Esophagus (tissue), 2 donors: ENCODE measurements at regions not wholly inside any gene's neighbourhood (a gene's known extent, or its start where the extent isn't known, plus 50 kb on each side); places are given as distances from the start of the nearest gene placed in this dataset.

Experiments
- H3K27ac ChIP-seq, 2 donors: one replicate each; pipeline ENCODE4 v1.5.1; 2013; ENCODE audit warnings: low read depth in 2 of 2, mild to moderate bottlenecking in 2 of 2, inconsistent platforms in 1 of 2, low read length in 1 of 2, moderate library complexity in 1 of 2
- H3K27me3 ChIP-seq, 2 donors: one replicate each; pipeline ENCODE4 v1.6.1; 2013; ENCODE audit warnings: low read length in 2 of 2, control low read depth in 1 of 2, mild to moderate bottlenecking in 1 of 2; ENCODE audit not compliant: insufficient read depth in 2 of 2, control insufficient read depth in 1 of 2
- H3K36me3 ChIP-seq, 2 donors: one replicate each; pipeline ENCODE4 v1.6.1; 2013; ENCODE audit warnings: low read length in 1 of 2; ENCODE audit not compliant: control insufficient read depth in 2 of 2, insufficient read depth in 2 of 2
- H3K4me1 ChIP-seq, 2 donors: one replicate each; pipeline ENCODE4 v1.6.1; 2013; ENCODE audit warnings: low read length in 1 of 2; ENCODE audit not compliant: control insufficient read depth in 2 of 2, insufficient read depth in 2 of 2
- H3K4me3 ChIP-seq, 2 donors: one replicate each; pipeline ENCODE4 v1.5.1; 2013; ENCODE audit warnings: low read length in 2 of 2, mild to moderate bottlenecking in 2 of 2, low read depth in 1 of 2, moderate library complexity in 1 of 2
- H3K9me3 ChIP-seq, 2 donors: one replicate each; pipeline ENCODE4 v1.6.1; 2013; ENCODE audit warnings: mild to moderate bottlenecking in 2 of 2, low read depth in 1 of 2, low read length in 1 of 2, moderate library complexity in 1 of 2; ENCODE audit not compliant: control insufficient read depth in 2 of 2, insufficient read depth in 1 of 2
- WGBS, 2 donors: extraction: QIAGEN DNeasy Blood & Tissue Kit; methylation state at CpG; one replicate each; pipeline ENCODE4 v1.1.7; 2013; 5-methylcytosine and 5-hydroxymethylcytosine counted together
- donor health status: healthy with polysubstance abuse.
- donor health status: Bipolar disorder and iron deficiency.

DNA sequence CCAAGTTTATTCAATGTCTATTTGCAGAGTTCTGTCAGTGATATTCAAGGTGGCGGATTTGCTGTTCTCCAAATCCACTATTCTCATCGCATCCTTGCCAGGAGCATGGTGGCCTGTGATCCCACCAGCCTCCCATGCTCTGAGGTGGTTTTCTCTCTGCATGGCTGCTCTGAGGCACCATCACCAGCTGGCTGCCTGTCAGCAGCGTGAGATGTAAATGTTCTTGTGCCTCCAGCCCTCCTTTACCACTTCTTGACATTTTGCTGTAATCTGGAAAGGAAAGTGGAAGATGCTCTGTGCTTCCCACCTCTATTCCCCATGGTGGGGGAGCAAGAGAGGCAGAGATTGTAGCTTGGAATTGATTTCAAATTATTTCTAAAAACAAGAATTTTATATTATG, 293.6 kb upstream of the SLC24A2 start:
- Histone ChIP-seq H3K9me3 (no peaks in the 10 kb centered on the region), H3K36me3 (no peaks in the 10 kb centered on the region), H3K27ac (no peak overlapping the region), H3K4me1 (no peaks in the 10 kb centered on the region), H3K27me3 (no peaks in the 10 kb centered on the region), H3K4me3 (no peak overlapping the region)
- 90 to 91% methylated on average over 3 of the region's 3 CpGs for WGBS, 2 donors

DNA sequence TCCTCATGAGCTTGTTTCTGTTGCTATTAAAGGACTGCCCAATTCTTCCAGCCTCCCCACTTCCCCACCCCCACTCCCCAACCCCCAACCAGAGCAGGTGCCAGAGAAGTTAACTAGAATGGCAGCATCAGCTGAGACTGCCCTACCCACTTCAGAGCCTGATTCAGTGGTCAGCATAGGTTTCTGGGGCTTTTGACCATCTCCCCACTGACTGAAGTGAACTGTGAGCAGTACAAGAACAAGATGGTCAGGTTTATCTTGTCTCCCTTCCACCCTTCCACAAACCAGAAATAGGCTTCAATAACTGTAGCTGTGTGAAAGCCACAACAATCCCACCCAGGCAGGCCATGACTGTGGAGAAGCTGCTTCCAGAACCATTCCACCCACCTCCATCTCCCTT, 289.4 kb upstream of the SLC24A2 start:
- Histone ChIP-seq H3K4me1 (no peaks in the 10 kb centered on the region), H3K4me3 (no peak overlapping the region), H3K27me3 (no peaks in the 10 kb centered on the region), H3K36me3 (no peaks in the 10 kb centered on the region), H3K9me3 (no peaks in the 10 kb centered on the region), H3K27ac (no peak overlapping the region)

GRCh38 chr9:20074291-20074690, 285.5 kb upstream of the SLC24A2 start:
- H3K27me3 ChIP-seq = no peaks in the 10 kb centered on the region
- 17 to 54% methylated on average over 1 of the region's 1 CpG for WGBS, 2 donors
- no peak overlapping the region for H3K27ac ChIP-seq
- H3K9me3 ChIP-seq = no peaks in the 10 kb centered on the region
- H3K36me3 ChIP-seq = no peaks in the 10 kb centered on the region
- H3K4me1 ChIP-seq = no peaks in the 10 kb centered on the region
- H3K4me3 ChIP-seq = no peak overlapping the region

DNA sequence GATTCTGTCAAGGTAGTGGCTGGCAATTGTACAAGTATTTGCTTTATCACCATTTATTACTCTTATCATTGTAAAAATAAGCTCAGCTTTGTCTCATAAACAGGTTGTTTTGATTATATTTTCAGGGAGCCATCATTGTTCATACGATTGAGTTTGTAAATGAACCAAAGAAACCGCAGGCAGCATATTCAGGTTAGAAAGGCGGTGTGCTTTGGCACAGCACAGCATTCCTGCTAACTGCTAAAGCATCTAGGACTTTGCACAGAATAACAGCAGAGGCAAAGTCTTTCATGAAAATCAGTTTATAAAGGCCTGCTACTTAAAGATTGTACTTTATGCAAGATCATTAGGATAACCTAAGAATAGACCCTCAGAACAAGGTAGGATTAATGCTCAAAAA, 281.5 kb upstream of the SLC24A2 start:
- Histone ChIP-seq H3K4me1 (no peaks in the 10 kb centered on the region), H3K36me3 (no peaks in the 10 kb centered on the region), H3K4me3 (no peak overlapping the region), H3K9me3 (no peaks in the 10 kb centered on the region), H3K27ac (no peak overlapping the region), H3K27me3 (no peaks in the 10 kb centered on the region)
- WGBS, 2 donors = 64 to 70% methylated on average over 3 of the region's 3 CpGs

GRCh38 chr9:20065796-20066700, 277.2 kb upstream of the SLC24A2 start:
- H3K36me3 ChIP-seq = no peaks in the 10 kb centered on the region
- no peaks in the 10 kb centered on the region for H3K4me1 ChIP-seq
- WGBS, 2 donors = 54 to 58% methylated on average over 4 of the region's 4 CpGs

GRCh38 chr9:20065046-20065445, 276.2 kb upstream of the SLC24A2 start:
- no peaks in the 10 kb centered on the region for H3K9me3 ChIP-seq
- H3K27me3 ChIP-seq = no peaks in the 10 kb centered on the region
- H3K4me1 ChIP-seq = no peaks in the 10 kb centered on the region
- H3K27ac ChIP-seq = no peak overlapping the region
- WGBS, 2 donors = 32 to 51% methylated on average over 4 of the region's 4 CpGs
- H3K4me3 ChIP-seq = no peak overlapping the region
- H3K36me3 ChIP-seq = no peaks in the 10 kb centered on the region

More at GRCh38 chr9:20065796-20066700, 277.2 kb upstream of the SLC24A2 start:
- no peak overlapping the region for H3K27ac ChIP-seq
- no peak overlapping the region for H3K4me3 ChIP-seq
- no peaks in the 10 kb centered on the region for H3K9me3 ChIP-seq
- no peaks in the 10 kb centered on the region for H3K27me3 ChIP-seq

GRCh38 chr9:20054734-20055133, 265.9 kb upstream of the SLC24A2 start:
- H3K9me3 ChIP-seq = no peaks in the 10 kb centered on the region
- 81 to 90% methylated on average over 1 of the region's 1 CpG for WGBS, 2 donors
- no peaks in the 10 kb centered on the region for H3K4me1 ChIP-seq
- H3K27me3 ChIP-seq = no peaks in the 10 kb centered on the region
- H3K4me3 ChIP-seq = no peak overlapping the region
- H3K36me3 ChIP-seq = no peaks in the 10 kb centered on the region
- no peak overlapping the region for H3K27ac ChIP-seq

- Histone ChIP-seq H3K27ac (no peak overlapping the region), H3K9me3 (no peaks in the 10 kb centered on the region), H3K4me1 (no peaks in the 10 kb centered on the region), H3K27me3 (no peaks in the 10 kb centered on the region), H3K36me3 (no peaks in the 10 kb centered on the region), H3K4me3 (no peak overlapping the region)
- WGBS, 2 donors = 89 to 90% methylated on average over 4 of the region's 4 CpGs
Observed at GRCh38 chr9:20048985-20049384, 260.1 kb upstream of the SLC24A2 start.

- no peak overlapping the region for H3K4me3 ChIP-seq
- no peaks in the 10 kb centered on the region for H3K27me3 ChIP-seq
- WGBS, 2 donors = 62% methylated on average over 2 of the region's 2 CpGs
- no peaks in the 10 kb centered on the region for H3K36me3 ChIP-seq
- no peaks in the 10 kb centered on the region for H3K4me1 ChIP-seq
- H3K27ac ChIP-seq = no peak overlapping the region
- no peaks in the 10 kb centered on the region for H3K9me3 ChIP-seq
Observed at GRCh38 chr9:20048437-20048836, 259.6 kb upstream of the SLC24A2 start.

GRCh38 chr9:20044686-20045085, 255.8 kb upstream of the SLC24A2 start:
- H3K27me3 ChIP-seq = no peaks in the 10 kb centered on the region
- no peaks in the 10 kb centered on the region for H3K4me1 ChIP-seq
- H3K9me3 ChIP-seq = no peaks in the 10 kb centered on the region
- no peaks in the 10 kb centered on the region for H3K36me3 ChIP-seq
- H3K4me3 ChIP-seq = no peak overlapping the region
- no peak overlapping the region for H3K27ac ChIP-seq
